CD4-positive, alpha-beta T cell treated with Interleukin-21 for 1 hour (primary cell): ENCODE measurements at regions not wholly inside any gene's neighbourhood (a gene's known extent, or its start where the extent isn't known, plus 50 kb on each side); places are given as distances from the start of the nearest gene placed in this dataset.

ENCODE experiments used
- DNase-seq: peaks from one replicate; pipeline ENCODE4 v3.0.0-alpha.2; 2020

DNA sequence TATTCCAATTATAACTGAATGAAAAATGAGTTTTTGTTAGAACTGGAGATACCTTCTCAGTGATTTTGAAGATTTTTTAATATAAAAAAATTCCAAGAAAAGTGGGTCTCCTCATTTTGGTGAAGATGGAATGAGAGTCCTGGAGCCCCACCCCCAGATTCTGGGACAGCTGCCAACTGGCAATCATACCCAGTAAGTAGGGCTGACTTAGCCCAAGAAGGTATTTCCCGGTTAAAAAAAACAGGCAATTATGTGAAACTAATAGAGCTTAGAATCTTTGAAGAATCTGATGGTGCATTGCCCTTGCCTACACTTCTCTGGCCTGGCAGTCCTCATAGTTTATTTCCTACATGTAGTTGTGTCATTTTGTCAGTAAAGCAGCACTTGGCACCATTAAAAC lies 52.8 kb upstream of the VWDE start:
- DNase-seq = no peak

DNA sequence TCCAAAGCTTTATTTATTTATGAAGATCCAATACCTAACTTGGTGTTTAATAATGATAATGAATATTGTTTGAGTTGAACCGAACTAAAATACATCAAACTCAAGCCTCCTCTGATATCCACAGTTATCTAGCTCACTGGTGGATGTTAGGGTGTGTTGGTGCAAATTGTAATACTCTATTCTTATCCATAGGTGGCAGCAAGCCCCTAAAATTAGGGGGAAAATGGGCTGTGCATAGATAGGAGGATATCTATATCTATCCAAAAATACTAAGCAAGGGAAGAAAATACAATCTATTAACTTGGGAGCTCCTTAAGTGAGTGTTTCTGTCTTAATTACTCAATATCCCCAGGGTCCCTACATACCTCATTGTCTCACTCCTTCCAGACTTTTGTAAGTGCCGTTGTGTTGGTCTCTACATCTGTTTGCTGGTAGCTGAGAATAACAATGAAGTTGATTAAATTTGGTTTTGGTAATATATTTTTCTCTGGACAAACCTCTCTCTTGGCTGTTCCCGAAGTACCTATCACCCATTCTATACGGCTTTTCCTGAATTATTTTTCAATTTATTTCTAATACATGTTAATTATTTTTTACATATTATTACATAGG lies 55.0 kb upstream of the VWDE start:
- DNase-seq = peak; percentile 45

DNA sequence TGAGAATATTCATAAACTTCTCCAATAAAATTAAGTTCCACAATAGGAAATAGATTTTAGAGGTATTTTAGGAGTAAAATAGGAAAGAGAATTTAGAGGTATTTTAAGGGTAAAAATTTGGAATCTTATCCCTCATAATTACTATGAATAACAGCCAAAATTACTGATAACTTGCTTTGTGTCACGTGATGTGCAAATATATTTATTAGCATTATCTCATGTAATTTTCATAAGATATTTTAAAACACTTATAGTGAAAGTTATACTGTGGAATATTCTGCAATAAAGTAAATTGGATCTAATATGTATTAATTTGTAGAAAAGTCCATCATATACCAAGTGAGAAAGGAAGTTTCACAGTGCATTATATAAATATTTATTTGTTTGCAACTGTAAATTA lies 64.2 kb upstream of the VWDE start:
- DNase-seq = no peak

DNA sequence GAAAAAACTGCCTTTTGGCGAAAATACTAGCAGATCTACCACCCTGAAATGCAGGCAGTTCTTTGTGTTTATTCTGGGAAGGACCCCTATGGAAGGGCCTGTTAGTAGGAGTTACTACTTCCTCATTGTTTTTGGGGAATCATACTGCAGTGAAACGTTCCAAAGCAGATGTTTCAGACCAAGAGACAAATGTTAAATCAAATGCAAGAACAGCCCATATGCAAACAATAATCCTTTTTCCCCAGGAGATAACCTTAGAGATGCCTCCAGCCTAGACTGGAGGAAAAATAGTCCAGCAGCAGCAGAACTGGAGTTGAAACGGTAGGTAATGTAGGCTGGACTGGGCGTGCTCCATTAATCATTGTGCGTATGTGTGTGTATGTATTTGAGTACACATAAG lies 65.9 kb upstream of the VWDE start:
- no peak for DNase-seq

DNA sequence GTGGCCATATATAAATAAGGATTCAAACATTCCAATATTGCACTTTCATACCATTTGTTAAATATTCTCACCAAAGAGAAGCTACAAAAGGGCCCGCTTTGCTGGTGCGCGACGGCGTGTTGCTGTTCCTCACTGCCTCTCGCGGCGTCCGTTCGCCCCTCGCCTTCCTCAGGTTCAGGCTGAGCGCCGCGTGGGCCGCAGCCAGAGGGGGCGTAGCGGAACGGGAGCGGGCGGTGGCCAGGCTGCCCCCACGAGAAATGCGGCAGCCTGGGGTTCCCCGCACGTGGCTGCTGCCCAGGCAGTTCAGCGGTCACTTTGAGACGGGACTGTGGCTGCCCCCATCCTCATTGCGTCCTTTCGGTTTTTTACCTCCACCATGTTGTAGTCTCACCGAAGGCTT lies 67.3 kb upstream of the VWDE start:
- no peak for DNase-seq

DNA sequence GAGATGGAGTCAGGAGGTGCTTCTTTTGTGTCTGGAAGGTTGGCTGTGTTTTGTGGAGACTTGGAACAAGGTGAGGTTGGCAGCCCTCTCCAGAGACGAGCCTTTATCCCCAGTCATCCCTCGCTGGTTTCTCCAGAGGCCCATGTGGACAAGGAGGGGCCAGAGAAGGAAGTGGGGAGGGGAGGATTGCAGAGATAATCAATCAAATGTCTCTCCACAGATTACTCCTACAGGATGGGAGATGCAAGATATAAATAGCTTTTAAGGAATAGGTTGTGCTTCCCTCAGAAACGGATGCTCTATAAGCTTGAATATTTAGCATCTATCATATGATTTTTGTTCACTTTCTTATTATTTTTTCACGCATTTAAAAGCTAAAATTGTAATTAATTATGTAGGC lies 70.4 kb upstream of the VWDE start:
- no peak for DNase-seq

DNA sequence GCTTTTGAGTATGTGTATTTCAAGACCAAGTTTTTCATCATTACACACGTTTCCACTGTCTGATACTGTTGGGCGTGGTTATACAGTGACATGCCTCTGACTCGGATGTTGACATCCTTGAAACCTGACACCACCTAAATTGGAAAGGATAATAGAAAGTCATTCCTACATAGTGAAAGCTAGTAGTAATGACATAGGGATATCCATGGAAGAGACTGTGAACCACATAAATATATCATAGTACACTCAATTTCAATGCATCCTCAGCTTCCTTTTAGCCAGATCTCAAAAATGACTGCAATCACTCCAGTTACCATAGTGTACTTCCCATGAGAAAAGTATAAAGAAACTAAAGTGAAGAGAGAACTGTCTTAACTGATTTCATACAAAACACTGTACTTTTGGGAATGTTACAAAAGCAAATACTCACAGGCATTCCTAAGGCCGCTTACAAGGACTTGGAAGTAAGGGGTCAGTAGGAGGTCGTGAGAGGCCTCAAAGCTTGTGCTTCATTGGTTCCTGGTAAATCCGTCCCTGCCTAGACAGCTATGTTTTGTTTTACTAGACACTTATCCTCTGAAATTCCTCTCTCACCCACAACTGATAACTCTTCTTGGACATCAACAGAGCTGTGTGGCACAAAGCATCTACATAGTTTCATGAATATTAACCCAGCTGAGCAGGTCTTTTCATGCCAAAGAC lies 71.8 kb upstream of the VWDE start:
- DNase-seq = no peak

DNA sequence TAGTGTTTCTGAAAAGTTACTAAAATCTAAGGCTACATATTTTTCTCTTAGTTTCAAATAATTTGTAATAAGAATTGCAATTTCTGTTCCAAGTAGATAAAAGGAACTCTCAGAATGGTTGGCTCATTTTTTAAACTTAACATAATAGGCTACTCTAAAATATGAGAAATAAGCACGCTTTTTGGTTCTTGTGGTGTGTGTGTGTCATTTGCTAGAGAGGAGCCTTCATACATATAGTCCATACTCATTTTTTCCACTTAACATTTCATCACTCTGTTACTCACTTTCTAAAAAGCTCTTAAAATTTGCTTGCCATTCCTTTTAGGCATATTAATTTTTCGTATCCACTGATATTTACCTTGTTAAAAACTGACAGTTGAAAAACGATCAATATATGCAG lies 74.0 kb upstream of the VWDE start:
- no peak for DNase-seq

DNA sequence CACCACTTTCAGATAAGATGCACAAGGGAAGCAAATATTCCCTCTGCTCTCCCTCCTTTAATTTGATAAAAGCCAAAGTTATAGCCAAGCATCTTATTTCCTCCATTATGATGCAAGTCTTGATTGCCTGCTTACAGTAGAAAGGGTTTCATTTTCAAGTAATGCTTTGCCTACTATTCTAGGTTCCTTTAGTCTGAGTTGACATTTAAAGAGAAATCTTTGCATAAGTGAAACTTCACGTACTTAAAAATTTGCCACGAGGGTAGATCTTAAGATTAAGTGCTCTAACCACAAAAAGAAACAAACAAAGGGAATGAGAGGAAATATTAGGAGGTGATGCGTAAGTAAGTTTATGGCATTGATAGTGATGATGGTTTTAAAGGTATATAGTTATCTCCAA lies 78.1 kb upstream of the VWDE start:
- no peak for DNase-seq

DNA sequence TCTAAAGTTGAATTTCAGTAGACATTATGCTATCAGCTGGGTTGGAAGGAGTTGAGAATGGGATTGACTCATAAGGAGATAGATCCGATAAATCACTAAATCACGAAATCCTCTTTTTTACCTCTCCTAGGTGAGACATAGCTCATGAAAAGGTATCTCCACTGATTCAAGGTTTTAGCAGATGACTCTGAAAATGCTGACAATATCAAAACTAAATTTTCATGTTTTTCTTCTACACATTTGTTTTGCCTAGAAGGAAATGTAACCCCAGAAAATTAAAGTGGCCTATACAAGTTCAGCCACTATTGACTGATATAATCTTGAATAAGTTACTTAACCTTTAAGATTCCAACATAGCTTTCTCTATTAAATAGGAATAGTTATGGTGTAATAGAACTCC lies 82.2 kb upstream of the VWDE start:
- DNase-seq = no peak

DNA sequence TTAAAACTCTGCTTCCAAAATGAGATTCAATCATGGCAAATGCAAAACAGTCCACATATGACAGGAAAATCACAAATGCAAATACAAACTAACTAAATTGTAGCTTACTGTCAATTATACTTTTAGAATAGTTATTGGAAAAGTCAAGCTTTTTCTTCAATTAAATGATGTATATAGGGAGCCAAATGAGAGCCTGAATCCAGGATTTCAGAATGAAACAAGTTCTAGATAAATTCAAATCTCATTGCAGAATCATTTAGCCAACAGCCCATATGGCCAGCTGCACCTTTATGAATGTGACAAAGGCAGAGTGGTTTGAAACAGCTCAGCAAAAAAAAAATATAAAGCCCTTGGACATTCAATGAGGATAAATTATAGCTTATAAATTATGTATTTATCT lies 82.2 kb upstream of the SCIN start:
- DNase-seq = no peak

DNA sequence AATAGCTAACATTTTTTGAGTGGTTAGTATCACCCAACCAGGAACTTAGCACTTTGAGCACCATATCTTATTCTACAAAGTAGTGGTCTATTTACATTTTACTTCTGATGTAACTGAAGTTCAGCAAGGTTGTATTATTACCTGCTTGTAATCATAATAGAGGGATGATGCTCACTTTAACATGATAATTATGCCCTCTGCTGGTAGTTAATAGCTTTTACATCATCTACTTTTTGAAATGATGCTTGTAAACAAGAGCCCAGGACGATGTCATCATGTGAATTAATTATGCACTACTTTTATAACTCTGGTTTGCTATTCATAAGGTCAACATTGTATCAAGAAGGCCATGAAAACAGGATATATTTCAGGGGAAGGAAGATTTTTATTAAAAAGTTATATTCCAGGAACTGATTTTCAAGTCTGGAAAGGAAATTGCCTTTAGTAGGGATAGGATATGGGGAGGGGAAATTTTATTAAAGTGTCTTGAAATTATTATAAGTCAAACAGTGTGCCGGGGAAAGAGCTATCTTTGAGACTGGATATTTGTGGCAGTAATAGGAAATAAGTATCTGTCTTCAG lies 80.3 kb upstream of the SCIN start:
- DNase-seq = peak; percentile 34

DNA sequence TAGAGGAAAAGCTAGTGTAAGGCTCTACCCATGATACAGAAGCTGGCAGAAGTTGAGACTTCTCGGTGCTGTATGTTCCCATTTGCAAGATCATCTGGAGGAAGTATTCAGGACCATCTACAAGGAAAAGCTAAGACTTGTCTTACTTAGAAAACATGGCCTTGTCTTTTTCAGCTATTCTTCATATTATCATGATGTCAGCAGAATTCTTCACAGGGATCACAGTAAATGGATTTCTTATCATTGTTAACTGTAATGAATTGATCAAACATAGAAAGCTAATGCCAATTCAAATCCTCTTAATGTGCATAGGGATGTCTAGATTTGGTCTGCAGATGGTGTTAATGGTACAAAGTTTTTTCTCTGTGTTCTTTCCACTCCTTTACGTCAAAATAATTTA lies 79.6 kb upstream of the SCIN start:
- no peak for DNase-seq

DNA sequence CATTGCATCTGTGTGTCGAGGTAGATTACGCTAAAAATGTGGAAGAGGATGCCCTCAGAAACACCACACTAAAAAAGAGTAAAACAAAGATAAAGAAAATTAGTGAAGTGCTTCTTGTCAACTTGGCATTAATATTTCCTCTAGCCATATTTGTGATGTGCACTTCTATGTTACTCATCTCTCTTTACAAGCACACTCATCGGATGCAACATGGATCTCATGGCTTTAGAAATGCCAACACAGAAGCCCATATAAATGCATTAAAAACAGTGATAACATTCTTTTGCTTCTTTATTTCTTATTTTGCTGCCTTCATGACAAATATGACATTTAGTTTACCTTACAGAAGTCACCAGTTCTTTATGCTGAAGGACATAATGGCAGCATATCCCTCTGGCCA lies 79.0 kb upstream of the SCIN start:
- no peak for DNase-seq

DNA sequence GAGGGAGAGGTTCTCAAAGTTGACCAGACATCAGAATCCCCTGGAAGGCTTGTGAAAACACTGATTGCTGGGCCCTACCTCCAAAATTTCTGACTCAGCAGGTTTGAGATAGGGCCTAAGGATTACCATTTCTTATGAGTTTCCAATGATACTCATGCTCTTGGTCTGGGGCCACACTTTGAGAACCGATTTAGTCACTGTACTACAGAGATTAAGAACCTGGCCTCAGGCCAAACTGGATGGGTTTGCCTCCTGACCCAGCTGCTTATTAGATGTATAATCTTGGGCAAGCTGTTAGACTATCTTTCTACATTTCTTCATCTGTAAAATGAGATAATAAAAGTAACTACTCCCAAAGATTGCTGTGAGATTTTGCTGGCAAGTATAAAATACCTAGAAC lies 77.1 kb upstream of the SCIN start:
- no peak for DNase-seq

DNA sequence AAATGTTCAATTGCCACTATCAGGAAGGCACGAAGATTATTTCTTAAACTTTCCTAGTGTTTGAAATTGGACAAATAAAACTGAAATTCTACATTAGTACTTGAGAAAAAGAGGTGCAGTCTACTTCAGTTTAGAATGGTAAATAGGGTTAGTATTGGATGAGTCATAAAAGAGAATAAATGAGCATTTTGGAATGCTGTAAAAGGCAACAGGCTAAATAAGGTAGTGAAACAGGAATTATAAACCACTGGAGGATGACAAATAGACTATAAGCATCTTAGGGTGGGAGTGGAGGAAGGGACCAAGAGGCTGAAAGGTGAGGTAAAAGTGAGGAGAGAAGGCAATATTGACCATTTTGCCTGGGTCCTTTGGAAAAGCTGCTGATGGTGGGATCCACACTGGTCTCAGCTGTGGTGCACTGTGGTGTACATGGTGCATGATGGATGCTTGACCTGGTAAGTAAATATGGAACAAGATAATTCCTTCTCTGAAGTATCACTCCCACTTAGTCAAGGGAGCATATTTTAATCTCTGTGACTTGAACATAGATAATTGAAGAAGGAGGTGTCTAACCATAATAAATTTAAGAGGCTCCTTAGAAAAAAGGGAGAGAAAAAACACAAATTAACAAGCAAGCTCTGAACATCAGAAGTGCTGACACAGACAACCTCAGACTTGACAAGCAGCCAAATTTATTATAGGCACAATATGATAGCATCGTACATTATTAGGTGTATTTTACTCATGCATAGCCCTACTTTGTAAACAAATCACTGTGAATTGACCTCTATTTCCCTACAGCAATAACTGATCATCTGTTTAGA lies 76.4 kb upstream of the SCIN start:
- no peak for DNase-seq

DNA sequence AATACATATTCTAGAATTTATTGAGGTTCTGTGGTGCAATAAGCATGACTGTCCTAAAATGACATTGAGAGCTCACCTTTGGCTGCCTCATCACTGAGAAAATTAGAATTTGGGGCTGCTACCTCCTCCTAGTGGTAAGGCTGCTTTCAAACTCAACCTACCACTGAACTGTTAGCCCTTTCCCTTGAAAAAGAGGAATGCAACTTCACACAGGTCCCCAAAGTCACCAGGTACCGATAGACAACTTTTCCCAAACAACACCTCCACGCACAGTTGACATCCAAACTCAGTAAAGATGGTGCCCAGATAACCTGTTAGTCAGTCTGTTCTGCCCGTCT lies 75.9 kb upstream of the SCIN start:
- DNase-seq = no peak

DNA sequence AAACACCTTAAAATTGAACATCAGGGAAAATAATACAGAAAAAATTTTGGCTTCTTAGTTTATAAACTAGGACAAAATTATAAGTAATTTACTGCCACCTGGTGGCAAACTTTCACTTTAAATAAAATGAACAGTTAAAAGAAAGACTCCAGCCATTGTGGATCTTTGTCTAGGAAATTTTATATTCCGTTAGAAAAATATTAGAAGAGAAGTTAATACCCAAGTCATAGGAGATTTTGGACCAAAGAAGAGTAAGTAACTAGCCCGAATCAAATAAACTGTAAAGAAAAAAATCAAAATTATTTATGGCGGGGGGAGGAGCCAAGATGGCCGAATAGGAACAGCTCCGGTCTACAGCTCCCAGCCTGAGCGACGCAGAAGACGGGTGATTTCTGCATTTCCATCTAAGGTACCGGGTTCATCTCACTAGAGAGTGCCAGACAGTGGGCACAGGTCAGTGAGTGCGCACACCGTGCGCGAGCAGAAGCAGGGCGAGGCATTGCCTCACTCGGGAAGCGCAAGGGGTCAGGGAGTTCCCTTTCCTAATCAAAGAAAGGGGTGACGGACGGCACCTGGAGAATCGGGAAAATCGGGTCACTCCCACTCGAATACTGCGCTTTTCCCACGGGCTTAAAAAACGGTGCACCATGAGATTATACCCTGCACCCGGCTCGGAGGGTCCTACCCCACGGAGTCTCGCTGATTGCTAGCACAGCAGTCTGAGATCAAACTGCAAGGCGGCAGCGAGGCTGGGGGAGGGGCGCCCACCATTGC lies 73.4 kb upstream of the SCIN start:
- peak; percentile 25 for DNase-seq

DNA sequence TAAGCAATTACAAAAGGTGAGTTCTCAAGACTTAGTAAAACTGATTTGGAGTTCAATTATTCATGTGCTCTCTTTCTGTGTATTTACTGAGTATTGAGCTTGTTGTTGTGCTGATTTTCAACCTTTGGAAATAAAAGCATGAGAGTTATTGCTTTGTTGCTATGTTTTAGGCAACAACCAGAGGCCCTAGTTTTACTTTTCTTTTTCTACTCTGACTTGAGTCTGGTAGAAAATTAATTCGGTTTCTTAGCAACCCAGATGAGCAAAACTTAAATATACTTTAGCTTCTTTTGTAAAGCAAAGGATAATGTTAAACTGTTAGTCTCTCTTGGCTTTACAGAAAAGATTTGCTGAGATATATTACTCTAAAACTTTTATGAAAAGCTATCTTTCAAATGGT lies 66.4 kb upstream of the SCIN start:
- no peak for DNase-seq

DNA sequence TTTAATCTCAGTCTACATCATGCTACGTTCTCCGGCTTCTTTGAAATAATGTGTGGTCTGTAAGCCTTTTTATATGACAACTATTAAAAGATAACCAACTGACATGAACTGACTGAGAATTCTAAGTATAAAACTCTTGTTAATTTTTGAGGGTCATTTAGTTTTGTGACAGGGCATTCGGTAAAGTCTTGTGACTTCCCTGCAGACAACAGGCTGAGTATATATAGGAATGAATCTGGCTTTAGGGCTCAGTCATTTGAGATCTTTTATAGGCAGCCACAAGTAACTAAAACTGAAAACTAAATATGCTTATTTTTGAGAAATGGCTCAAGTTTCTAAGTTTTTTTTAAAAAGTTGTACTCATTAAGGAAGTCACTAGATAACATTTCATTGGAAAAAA lies 62.5 kb upstream of the SCIN start:
- no peak for DNase-seq

DNA sequence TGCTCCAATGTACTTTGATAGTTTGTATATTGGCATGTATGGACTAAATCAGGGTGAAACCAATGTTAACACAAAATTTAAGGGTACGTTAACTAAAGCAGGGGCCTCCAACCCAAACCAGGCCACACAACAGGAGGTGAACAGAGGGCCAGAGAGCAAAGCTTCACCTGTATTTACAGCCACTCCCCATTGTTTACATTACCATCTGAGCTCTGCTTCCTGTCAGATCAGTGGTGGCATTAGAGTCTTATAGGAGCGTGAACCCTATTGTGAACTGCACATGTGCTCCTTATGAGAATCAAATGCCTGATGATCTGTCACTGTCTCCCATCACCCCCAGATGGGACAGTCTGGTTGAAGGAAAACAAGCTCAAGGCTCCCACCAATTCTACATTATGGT lies 62.0 kb upstream of the SCIN start:
- no peak for DNase-seq

DNA sequence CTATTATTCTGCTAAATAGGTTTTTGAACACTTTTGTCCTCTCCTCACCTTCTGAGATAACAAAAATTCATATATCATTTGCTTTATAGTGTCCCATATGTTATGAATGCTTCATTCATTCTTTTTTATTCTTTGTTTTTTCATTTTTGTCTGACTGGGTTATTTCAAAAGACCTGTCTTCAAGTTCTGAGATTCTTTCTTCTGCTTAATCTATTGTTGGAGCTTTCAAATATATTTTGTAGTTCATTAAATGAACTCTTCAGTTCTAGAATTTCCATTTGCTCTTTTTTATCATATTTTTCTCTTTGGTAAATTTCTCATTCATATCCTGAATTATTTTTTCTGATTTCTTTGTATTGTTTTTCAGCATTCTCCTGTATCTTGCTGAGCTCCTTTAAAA lies 53.1 kb upstream of the SCIN start:
- no peak for DNase-seq

DNA sequence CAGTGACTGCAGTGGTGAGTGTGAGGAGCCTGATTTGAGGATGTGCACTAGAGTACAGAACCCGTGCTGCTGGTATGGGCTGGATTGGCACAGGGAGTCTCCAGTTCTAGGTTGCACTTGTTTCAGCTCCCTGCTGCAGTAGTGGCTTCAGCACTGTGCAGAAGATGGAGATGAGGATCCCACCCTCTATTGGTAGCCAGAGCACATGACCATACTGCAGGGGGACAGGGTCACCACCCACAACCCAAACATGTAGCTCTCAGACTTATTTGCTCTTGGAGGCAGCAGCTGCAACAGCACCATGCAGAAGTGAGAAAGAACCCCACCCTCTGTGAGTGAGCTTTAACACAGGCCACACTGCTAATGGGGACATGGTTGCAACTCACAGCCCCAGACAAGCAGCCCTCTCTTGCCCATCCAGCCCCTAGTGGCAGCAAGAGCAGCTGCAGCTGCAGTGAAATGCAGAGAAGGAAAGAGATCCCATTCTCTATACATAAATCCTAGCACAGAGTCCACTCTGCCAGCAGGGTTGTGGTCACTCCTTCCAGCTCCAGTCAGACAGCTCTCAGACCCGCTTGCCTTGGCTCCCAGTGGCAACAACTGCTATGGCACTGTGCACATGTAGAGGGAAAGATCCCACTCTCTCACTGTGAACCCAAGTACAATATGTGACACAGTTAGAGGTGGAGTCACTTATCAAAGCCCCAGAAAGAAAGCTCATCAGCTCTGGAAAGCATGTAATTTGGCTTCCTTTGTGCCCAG lies 51.4 kb upstream of the SCIN start:
- no peak for DNase-seq
